Inferior parietal cortex (tissue), 1 donor: ENCODE measurements at regions not wholly inside any gene's neighbourhood (a gene's known extent, or its start where the extent isn't known, plus 50 kb on each side); places are given as distances from the start of the nearest gene placed in this dataset.
"Not testable (repeated sequence)": the region's sequence is repeated elsewhere in the genome, so short reads cannot be mapped to it uniquely, and the experiment has no call there.

Source experiments
- DNase-seq: peaks from one replicate; pipeline ENCODE4 v3.0.0-alpha.2; 2016; ENCODE audit errors: extremely low spot score

- no peak for DNase-seq
Observed at GRCh38 chr7:85716353-85716752, 529.5 kb upstream of the SEMA3D start.

GRCh38 chr7:85714951-85715350 lies 528.1 kb upstream of the SEMA3D start:
- DNase-seq: no peak

DNA sequence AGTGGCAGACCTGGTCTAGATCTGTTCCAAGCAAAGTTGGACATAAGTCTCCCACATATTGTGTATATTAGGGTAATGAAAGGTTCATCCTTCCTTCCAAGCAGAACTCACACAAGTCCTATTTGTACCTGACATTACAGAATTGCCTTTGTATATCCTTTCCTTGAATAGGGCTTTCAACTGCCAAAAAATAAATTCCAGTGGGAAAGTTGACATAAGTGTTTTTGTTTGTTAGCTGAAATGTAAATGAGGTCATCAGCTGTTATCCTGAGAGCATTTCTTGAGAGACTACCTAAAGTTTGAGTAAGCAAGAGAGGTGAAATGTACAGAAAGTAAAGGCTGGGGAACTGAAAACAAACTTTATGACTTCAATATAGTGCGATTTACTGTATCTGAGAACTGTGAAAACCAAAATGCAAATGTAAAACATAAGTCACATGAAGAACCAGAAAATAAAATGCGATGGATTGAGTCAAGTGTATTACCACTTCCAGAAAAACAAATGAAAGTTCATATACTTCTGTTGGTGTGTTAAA lies 527.3 kb upstream of the SEMA3D start:
- no peak for DNase-seq

GRCh38 chr7:85713171-85713570 lies 526.3 kb upstream of the SEMA3D start:
- no peak for DNase-seq

- DNase-seq: no peak
Observed at GRCh38 chr7:85711894-85712293, 525.0 kb upstream of the SEMA3D start.

- DNase-seq: no peak
Observed at GRCh38 chr7:85710960-85711359, 524.1 kb upstream of the SEMA3D start.

- no peak for DNase-seq
Observed at GRCh38 chr7:85708221-85708620, 521.4 kb upstream of the SEMA3D start.

- DNase-seq: no peak
Observed at GRCh38 chr7:85705076-85705475, 518.2 kb upstream of the SEMA3D start.

DNA sequence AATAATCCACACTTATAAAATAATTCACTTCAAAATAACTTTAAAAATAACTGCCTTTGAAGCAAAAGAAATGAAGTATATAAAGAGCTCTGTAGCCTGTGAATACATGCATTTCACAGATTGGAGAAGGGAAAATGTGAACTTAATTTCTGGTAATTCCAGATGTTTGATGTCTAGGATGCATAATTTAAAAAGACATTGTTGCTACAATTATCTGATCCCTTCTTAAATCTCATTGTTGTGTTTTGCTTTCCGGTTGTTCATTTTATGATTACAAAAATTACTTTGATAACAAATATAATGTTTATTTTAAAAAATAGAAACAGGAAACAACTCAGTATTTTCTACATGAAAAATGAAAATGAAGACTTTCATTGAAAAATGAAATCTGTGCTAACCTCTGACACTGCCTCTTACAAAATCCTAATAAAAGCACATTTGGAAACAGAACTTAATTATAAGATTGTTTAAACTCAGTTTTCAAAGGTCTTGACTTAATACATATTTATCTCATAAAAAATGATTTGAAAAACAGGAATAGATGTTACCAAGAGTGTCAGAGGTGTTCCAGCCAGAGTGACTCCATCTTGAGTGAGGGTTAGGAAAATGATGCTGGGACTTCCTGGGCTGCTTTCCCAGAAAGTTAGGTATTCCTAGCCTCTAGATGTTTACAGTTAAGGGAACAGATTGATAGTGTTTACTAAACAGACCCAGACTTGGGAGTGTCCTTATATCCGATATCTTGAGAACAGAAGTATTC lies 516.6 kb upstream of the SEMA3D start:
- no peak for DNase-seq

DNA sequence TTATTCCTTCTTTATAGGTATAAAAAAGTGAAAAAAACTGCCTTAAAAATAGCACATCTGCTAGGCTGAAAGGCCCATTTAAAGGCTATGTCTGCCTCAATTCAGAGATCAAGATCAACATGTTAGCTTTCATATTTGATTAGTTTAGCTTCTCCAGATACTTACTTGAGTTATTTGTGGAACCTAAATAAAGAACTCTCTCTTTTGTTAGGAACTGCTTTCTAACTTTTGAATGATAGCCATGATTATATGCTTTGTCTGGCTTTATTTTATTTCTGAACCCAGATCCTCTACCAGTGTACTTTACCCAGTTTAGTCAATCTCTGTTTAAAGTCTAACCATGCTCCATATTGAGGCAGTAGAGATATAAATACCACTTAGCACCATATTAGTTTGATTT lies 515.5 kb upstream of the SEMA3D start:
- DNase-seq: no peak

GRCh38 chr7:85699482-85699881 lies 512.6 kb upstream of the SEMA3D start:
- DNase-seq: no peak

GRCh38 chr7:85695533-85695932 lies 508.7 kb upstream of the SEMA3D start:
- no peak for DNase-seq

DNA sequence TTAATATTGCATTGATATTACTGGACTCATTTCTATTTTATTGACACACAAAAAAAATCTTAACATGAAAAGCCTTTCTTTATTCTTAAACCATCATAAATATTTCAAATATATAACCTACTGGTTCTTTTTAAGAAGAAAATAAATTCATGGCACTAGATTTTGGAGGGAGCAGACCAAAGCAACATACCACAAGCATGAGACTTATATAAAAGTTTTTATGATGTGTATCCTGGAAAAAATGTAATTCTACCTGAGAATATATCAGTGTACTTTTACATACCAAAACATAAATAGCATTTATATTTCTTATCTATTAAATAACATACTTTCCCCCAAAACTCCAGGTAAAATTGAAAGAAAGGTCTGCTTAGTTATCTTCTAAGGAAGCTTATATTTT lies 508.2 kb upstream of the SEMA3D start:
- no peak for DNase-seq

GRCh38 chr7:85693326-85693725 lies 506.5 kb upstream of the SEMA3D start:
- DNase-seq: no peak

DNA sequence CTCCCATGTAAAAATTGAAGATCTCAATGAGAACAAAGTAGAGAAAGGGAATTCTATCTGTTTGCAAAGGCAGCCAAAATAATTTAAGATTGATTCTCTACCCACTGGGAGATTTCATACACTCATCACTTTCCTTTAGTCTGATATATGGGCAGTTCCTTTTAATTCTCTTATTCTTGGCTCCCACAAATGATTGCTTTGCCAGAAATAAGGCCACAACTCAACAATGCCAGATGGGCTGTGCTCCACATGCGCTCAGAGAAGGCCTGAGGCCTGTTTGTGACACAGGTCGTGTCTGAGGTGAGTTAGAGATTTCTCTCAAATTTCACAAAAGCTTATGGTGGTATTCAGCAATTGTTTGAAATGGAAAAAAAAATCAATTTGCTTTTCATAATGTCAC lies 501.9 kb upstream of the SEMA3D start:
- DNase-seq: no peak

- no peak for DNase-seq
Observed at GRCh38 chr7:85686401-85687181, 499.7 kb upstream of the SEMA3D start.

DNA sequence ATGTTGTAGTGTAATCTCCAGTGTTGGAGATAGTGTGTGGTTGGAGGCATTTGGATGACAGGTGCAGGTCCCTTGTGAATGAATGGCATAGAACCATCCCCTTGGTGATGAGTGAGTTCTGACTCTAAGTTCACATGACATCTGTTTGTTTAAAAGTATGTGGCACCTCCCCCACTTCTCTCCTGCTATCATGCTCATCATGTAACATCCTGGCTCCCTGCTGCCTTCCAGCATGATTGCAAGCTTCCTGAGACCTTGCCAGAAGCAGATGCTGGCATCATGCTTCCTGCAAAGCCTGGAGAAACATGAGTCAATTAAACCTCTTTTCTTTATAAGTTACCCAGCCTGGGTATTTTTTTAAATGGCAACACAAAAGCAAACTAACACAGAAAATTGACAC lies 499.0 kb upstream of the SEMA3D start:
- DNase-seq: no peak

DNA sequence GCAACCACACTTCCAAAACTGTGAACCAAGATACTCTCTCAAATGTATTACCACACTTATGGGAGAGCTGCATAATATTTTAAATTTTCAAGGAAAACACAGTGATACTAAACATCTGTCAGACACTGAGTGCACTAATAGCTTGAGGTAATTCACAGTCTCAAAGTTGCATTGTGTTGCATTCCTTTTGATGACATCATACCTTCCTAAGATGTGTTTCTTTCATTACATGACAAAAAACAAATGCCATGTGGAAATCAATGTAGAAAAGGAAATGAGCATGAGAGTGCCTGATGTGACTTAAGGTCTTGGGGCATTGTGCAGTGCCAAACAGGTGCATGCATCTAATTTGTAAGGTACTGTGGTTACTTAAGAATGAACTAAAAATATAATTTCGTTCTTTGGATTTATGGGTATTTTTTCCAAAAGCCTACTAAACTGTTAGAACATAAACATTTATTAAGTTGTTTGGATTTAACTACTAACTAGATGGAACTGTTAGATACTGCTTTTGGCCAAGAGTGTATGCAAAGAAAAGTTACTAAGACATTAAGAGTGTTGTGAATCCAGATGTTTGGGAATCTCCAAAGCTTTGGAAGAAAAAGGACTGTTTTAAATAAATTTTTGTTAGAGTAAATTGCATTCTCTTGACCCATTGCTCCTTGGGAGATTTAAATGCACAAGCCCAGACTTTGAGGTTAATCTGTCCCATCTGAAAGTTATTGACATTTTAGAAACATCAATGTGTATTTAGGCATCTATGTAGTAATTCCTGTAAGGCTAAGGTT lies 496.2 kb upstream of the SEMA3D start:
- DNase-seq: no peak

DNA sequence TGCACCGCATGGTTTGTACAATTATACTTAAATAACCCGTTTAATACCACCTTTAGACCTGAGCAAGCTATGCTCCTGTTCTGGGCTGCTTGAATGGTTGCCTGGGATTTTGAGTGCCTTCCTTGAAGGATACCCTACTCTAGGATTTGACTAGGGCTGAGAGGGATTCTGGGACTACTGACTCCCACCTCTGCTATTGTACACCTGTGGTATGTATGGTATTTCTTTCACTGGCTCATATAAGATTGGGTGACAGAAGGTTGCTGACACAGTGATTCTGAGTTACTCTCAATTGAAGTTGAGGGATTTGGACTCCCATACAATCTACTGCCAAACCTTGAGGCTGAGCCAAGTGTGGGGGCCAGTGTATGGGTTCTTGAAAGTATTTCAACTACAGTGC lies 494.4 kb upstream of the SEMA3D start:
- no peak for DNase-seq

DNA sequence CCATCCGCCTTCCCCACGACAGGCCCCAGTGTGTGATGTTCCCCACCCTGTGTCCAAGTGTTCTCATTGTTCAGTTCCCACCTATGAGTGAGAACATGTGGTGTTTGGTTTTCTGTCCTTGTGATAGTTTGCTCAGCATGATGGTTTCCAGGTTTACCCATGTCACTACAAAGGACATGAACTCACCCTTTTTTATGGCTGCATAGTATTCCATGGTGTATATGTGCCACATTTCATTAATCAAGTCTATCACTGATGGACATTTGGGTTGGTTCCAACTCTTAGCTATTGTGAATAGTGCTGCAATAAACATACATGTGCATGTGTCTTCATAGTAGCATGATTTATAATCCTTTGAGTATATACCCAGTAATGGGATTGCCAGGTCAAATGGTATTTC lies 488.2 kb upstream of the SEMA3D start:
- DNase-seq: not testable (repeated sequence)

- DNase-seq: no peak
Observed at GRCh38 chr7:85673876-85674275, 487.0 kb upstream of the SEMA3D start.

- no peak for DNase-seq
Observed at GRCh38 chr7:85669225-85669624, 482.4 kb upstream of the SEMA3D start.
